IMR-90 (cell line): ENCODE measurements at regions not wholly inside any gene's neighbourhood (a gene's known extent, or its start where the extent isn't known, plus 50 kb on each side); places are given as distances from the start of the nearest gene placed in this dataset.

Experiments
- CEBPB ChIP-seq: IDR thresholded peaks from 2 replicates; pipeline ENCODE4 v1.6.1; 2012; ENCODE audit warnings: low read depth, low read length, improper control_type of control experiment
- CHD1 ChIP-seq: IDR thresholded peaks from 2 replicates; pipeline ENCODE4 v1.6.1; 2012; ENCODE audit warnings: low read depth, low read length, improper control_type of control experiment
- CTCF ChIP-seq: conservative IDR thresholded peaks from 2 replicates; pipeline ENCODE4 v1.5.1; 2012; ENCODE audit warnings: mild to moderate bottlenecking, low read depth, low read length, improper control_type of control experiment
- ELK1 ChIP-seq: fragments of 150-350 bp; IDR thresholded peaks from 2 replicates; pipeline ENCODE4 v1.6.1; 2016; ENCODE audit warnings: low read depth, mild to moderate bottlenecking, low read length, moderate library complexity, borderline replicate concordance
- FOS ChIP-seq: fragments of 150-350 bp; IDR thresholded peaks from 2 replicates; pipeline ENCODE4 v1.6.1; 2016; ENCODE audit warnings: low read depth, low read length
- MAFK ChIP-seq: IDR thresholded peaks from 2 replicates; pipeline ENCODE4 v1.6.1; 2012; ENCODE audit warnings: low read depth, low read length, improper control_type of control experiment
- MAZ ChIP-seq: IDR thresholded peaks from 2 replicates; pipeline ENCODE4 v1.6.1; 2012; ENCODE audit warnings: low read depth, mild to moderate bottlenecking, low read length, improper control_type of control experiment, moderate library complexity, borderline replicate concordance
- NFE2L2 ChIP-seq: fragments of 150-350 bp; IDR thresholded peaks from 2 replicates; pipeline ENCODE4 v1.6.1; 2016; ENCODE audit warnings: low read depth, mild to moderate bottlenecking, low read length
- POLR2A ChIP-seq: IDR thresholded peaks from 2 replicates; pipeline ENCODE4 v1.6.1; 2012; ENCODE audit warnings: mild to moderate bottlenecking, low read depth, low read length
- RAD21 ChIP-seq: IDR thresholded peaks from 2 replicates; pipeline ENCODE4 v1.6.1; 2012; ENCODE audit warnings: low read length, improper control_type of control experiment
- RCOR1 ChIP-seq: IDR thresholded peaks from 2 replicates; pipeline ENCODE4 v1.6.1; 2012; ENCODE audit warnings: mild to moderate bottlenecking, low read length, improper control_type of control experiment; ENCODE audit not compliant: insufficient replicate concordance
- RFX5 ChIP-seq: IDR thresholded peaks from 2 replicates; pipeline ENCODE4 v1.8.0; 2012; ENCODE audit warnings: low read depth, mild to moderate bottlenecking, low read length, moderate library complexity
- SMC3 ChIP-seq: fragments of 150-350 bp; IDR thresholded peaks from 2 replicates; pipeline ENCODE4 v1.6.1; 2016; ENCODE audit warnings: low read depth, mild to moderate bottlenecking, antibody characterized with exemption, low read length, moderate library complexity
- USF2 ChIP-seq: fragments of 150-350 bp; IDR thresholded peaks from 2 replicates; pipeline ENCODE4 v1.6.1; 2017; ENCODE audit warnings: mild to moderate bottlenecking, antibody characterized with exemption, low read length, low read depth

- TF ChIP-seq POLR2A (no peak), CHD1 (no peak), RAD21 (no peak), CTCF (no peak), MAFK (no peak), ELK1 (no peak), CEBPB (no peak), USF2 (no peak), RCOR1 (no peak), SMC3 (no peak), RFX5 (no peak), NFE2L2 (no peak), MAZ (no peak), FOS (no peak)
Measured at GRCh38 chr5:167552356-167552755, 739.1 kb upstream of the WWC1 start.
